Tibial artery (tissue), 4 donors: ENCODE measurements at regions not wholly inside any gene's neighbourhood (a gene's known extent, or its start where the extent isn't known, plus 50 kb on each side); places are given as distances from the start of the nearest gene placed in this dataset.

Experiments used
- DNase-seq, 2 donors: peaks; one replicate each; pipeline ENCODE4 v3.0.0-alpha.2; 2019
- H3K27ac ChIP-seq, 2 donors: fragments of 200-600 bp; sonication (generic) in 1 of 2; 1 replicate in 1 of 2; 2 replicates in 1 of 2; pipeline ENCODE4 v1.5.1; 2018 to 2019; ENCODE audit warnings: mild to moderate bottlenecking in 1 of 2
- H3K27me3 ChIP-seq, 2 donors: fragments of 200-600 bp; sonication (generic) in 1 of 2; one replicate each; pipeline versions ENCODE4 v1.5.1 to v1.6.0; 2016 to 2019
- H3K36me3 ChIP-seq, 3 donors: fragments of 200-600 bp; sonication (generic) in 2 of 3; one replicate each; pipeline ENCODE4 v1.5.1; 2016 to 2019; ENCODE audit warnings: mild to moderate bottlenecking in 2 of 3
- H3K4me1 ChIP-seq, 4 donors: fragments of 200-600 bp; sonication (generic) in 2 of 4; 1 replicate in 3 of 4; 2 replicates in 1 of 4; pipeline ENCODE4 v1.5.1; 2016 to 2019
- H3K4me3 ChIP-seq, 2 donors: fragments of 200-600 bp; sonication (generic) in 1 of 2; 1 replicate in 1 of 2; 2 replicates in 1 of 2; pipeline ENCODE4 v1.5.1; 2018 to 2019; ENCODE audit warnings: mild to moderate bottlenecking in 2 of 2
- H3K9me3 ChIP-seq, 3 donors: fragments of 200-600 bp; sonication (generic) in 1 of 3; one replicate each; pipeline ENCODE4 v1.5.1; 2016 to 2019
- intact Hi-C: fragments of 100-400 bp; cut with DNase I; formaldehyde crosslinking; loops from one replicate; pipeline ENCODE4 v1.15.0; 2023; ENCODE audit warnings: low total_unique reads
- TF ChIP-seq, protein P1 (sequence below), 2 experiments: fragments of 200-600 bp in 1 of 2; fragments of 450-650 bp in 1 of 2; IDR thresholded peaks; one replicate each; pipeline ENCODE4 v1.5.1; 2017 to 2019; ENCODE audit warnings: antibody characterized with exemption in 2 of 2, mild to moderate bottlenecking in 1 of 2, moderate library complexity in 1 of 2

- Histone ChIP-seq H3K4me3 (no peak overlapping the region), H3K27ac (no peak overlapping the region), H3K27me3 (no peaks in the 10 kb centered on the region), H3K4me1 (peaks cover 0 to 18% (median 2%) of the 10 kb centered on the region in 4 donors), H3K9me3 (no peaks in the 10 kb centered on the region), H3K36me3 (no peaks in the 10 kb centered on the region)
- no peak for DNase-seq
- TF ChIP-seq, protein P1, sequence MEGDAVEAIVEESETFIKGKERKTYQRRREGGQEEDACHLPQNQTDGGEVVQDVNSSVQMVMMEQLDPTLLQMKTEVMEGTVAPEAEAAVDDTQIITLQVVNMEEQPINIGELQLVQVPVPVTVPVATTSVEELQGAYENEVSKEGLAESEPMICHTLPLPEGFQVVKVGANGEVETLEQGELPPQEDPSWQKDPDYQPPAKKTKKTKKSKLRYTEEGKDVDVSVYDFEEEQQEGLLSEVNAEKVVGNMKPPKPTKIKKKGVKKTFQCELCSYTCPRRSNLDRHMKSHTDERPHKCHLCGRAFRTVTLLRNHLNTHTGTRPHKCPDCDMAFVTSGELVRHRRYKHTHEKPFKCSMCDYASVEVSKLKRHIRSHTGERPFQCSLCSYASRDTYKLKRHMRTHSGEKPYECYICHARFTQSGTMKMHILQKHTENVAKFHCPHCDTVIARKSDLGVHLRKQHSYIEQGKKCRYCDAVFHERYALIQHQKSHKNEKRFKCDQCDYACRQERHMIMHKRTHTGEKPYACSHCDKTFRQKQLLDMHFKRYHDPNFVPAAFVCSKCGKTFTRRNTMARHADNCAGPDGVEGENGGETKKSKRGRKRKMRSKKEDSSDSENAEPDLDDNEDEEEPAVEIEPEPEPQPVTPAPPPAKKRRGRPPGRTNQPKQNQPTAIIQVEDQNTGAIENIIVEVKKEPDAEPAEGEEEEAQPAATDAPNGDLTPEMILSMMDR (IDR thresholded peaks at IDR 0.05): no peak
- intact Hi-C loops: no loop called here
Observed at GRCh38 chr6:22801831-22802230, 232.5 kb downstream of the HDGFL1 start.

DNA sequence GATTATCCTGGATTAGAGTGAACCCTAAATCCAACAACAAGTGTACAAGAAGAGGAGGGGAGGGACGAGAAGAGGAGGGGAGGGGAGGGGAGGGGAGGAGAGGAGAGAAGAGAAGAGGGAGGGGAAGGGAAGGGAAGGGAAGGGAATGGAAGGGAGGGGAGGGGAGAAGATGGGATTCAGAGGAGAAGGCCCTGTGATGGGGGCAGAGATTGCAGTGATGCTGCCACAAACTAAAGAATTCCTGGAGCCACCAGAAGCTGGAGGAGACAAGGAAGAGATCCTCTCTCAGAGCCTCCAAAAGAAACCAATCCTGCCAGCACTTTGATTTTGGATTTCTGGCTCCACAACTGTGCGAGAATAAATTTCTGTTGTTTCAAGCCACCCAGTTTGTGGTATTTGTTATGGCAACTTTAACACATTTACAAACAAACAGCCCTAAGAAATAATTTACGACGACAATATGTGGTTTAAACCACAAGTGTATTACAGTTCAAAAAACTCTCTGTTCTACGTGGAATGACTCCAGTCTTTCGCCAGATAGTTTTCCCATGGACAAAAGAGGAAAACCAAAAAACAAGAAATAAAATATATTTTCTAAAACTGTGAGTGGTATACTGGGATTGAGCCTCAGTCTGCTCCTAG lies 235.4 kb downstream of the HDGFL1 start:
- Histone ChIP-seq H3K9me3 (no peaks in the 10 kb centered on the region), H3K27me3 (no peaks in the 10 kb centered on the region), H3K36me3 (no peaks in the 10 kb centered on the region), H3K4me1 (peaks cover 0 to 19% (median 2%) of the 10 kb centered on the region in 4 donors), H3K27ac (no peak overlapping the region), H3K4me3 (no peak overlapping the region)
- TF ChIP-seq, protein P1 (IDR thresholded peaks at IDR 0.05): no peak
- DNase-seq: no peak
- intact Hi-C loops: no loop called here

- no peak for DNase-seq
- no peaks in the 10 kb centered on the region for H3K9me3 ChIP-seq
- no peaks in the 10 kb centered on the region for H3K27me3 ChIP-seq
- H3K27ac ChIP-seq: no peak overlapping the region
- no peaks in the 10 kb centered on the region for H3K36me3 ChIP-seq
- H3K4me3 ChIP-seq: no peak overlapping the region
- H3K4me1 ChIP-seq: peaks cover 0 to 19% (median 2%) of the 10 kb centered on the region in 4 donors
- intact Hi-C loops: no loop called here
- TF ChIP-seq, protein P1 (IDR thresholded peaks at IDR 0.05): no peak
Observed at GRCh38 chr6:22807261-22807660, 237.9 kb downstream of the HDGFL1 start.

- Histone ChIP-seq H3K36me3 (no peaks in the 10 kb centered on the region), H3K27ac (no peak overlapping the region), H3K4me1 (peaks cover 0 to 19% (median 2%) of the 10 kb centered on the region in 4 donors), H3K27me3 (no peaks in the 10 kb centered on the region), H3K4me3 (no peak overlapping the region), H3K9me3 (no peaks in the 10 kb centered on the region)
- TF ChIP-seq, protein P1 (IDR thresholded peaks at IDR 0.05): no peak
- intact Hi-C loops: no loop called here
- no peak for DNase-seq
Observed at GRCh38 chr6:22807818-22808217, 238.5 kb downstream of the HDGFL1 start.

GRCh38 chr6:22808466-22808865 lies 239.1 kb downstream of the HDGFL1 start:
- Histone ChIP-seq H3K9me3 (no peaks in the 10 kb centered on the region), H3K36me3 (no peaks in the 10 kb centered on the region), H3K27ac (no peak overlapping the region), H3K4me1 (peaks cover 0 to 19% (median 2%) of the 10 kb centered on the region in 4 donors), H3K4me3 (no peak overlapping the region), H3K27me3 (no peaks in the 10 kb centered on the region)
- TF ChIP-seq, protein P1 (IDR thresholded peaks at IDR 0.05): no peak
- intact Hi-C loops: no loop called here
- no peak for DNase-seq
